SK-N-SH treated with all-trans-retinoic acid at 6 μM for 48 hours (cell line): ENCODE measurements at regions not wholly inside any gene's neighbourhood (a gene's known extent, or its start where the extent isn't known, plus 50 kb on each side); places are given as distances from the start of the nearest gene placed in this dataset.

Source experiments
- ARNTL ChIP-seq: fragments of 450-650 bp; formaldehyde crosslinking; IDR thresholded peaks from 2 replicates; pipeline ENCODE4 v1.5.0; 2020; ENCODE audit warnings: low read depth, mild to moderate bottlenecking, moderate library complexity, borderline replicate concordance
- BACH2 ChIP-seq: fragments of 250-450 bp; sonication (Bioruptor Pico); IDR thresholded peaks from 2 replicates; pipeline ENCODE4 v1.9.0; 2021; ENCODE audit warnings: mild to moderate bottlenecking, borderline replicate concordance
- PPARA ChIP-seq: fragments of 250-450 bp; sonication (Bioruptor Pico); IDR thresholded peaks from 2 replicates; pipeline ENCODE4 v1.5.0; 2020; ENCODE audit warnings: mild to moderate bottlenecking, borderline replicate concordance
- RARB ChIP-seq: fragments of 250-450 bp; sonication (Bioruptor Pico); IDR thresholded peaks from 2 replicates; pipeline ENCODE4 v1.8.0; 2021; ENCODE audit warnings: mild to moderate bottlenecking, moderate library complexity
- TCF4 ChIP-seq: fragments of 250-450 bp; sonication (Bioruptor Pico); IDR thresholded peaks from 2 replicates; pipeline ENCODE4 v1.8.0; 2021; ENCODE audit warnings: mild to moderate bottlenecking, moderate library complexity, borderline replicate concordance
- TOX ChIP-seq: fragments of 250-450 bp; sonication (Bioruptor Pico); IDR thresholded peaks from 2 replicates; pipeline ENCODE4 v1.8.0; 2021; ENCODE audit warnings: mild to moderate bottlenecking, moderate library complexity, borderline replicate concordance
- ZC3H10 ChIP-seq: fragments of 250-450 bp; sonication (Bioruptor Pico); IDR thresholded peaks from 2 replicates; pipeline ENCODE4 v1.5.1; 2021; ENCODE audit warnings: mild to moderate bottlenecking, moderate library complexity
- ZFP3 ChIP-seq: fragments of 250-450 bp; sonication (Bioruptor Pico); IDR thresholded peaks from 2 replicates; pipeline ENCODE4 v1.5.0; 2020; ENCODE audit warnings: mild to moderate bottlenecking, moderate library complexity
- ZNF70 ChIP-seq: fragments of 450-650 bp; formaldehyde crosslinking; IDR thresholded peaks from 2 replicates; pipeline ENCODE4 v1.5.0; 2020; ENCODE audit warnings: mild to moderate bottlenecking, moderate library complexity
- TF ChIP-seq, protein P1 (sequence below): fragments of 250-450 bp; sonication (Bioruptor Pico); IDR thresholded peaks from 2 replicates; pipeline ENCODE4 v1.5.1; 2020; ENCODE audit warnings: low read depth, mild to moderate bottlenecking, moderate library complexity
- TF ChIP-seq, protein P2 (sequence below): fragments of 250-450 bp; sonication (Bioruptor Pico); IDR thresholded peaks from 2 replicates; pipeline ENCODE4 v1.5.1; 2021; ENCODE audit warnings: mild to moderate bottlenecking, moderate library complexity
- TF ChIP-seq, protein P3 (sequence below): fragments of 250-450 bp; sonication (Bioruptor Pico); IDR thresholded peaks from 2 replicates; pipeline ENCODE4 v1.8.0; 2020; ENCODE audit warnings: mild to moderate bottlenecking, moderate library complexity, borderline replicate concordance

DNA sequence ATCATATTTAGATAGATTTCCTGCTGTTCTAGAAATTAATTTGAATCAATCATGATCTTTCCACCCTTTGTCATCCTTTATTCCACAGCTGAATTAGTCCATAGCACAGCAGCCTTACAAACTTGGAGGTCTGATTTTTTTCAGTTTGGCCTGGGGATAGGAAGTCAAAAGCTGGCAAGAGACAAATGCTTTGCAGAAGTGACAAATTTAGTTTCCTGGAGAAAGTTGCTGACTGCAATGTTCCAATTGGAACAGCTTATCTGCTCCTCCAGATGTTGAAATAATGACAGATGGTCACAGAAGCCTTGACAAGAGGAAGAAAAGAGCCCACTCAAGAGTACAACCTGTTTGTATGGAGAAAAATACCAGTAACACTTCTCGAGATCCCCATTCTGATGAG is 1276.1 kb upstream of the CDH8 start:
- TF ChIP-seq, protein P1, sequence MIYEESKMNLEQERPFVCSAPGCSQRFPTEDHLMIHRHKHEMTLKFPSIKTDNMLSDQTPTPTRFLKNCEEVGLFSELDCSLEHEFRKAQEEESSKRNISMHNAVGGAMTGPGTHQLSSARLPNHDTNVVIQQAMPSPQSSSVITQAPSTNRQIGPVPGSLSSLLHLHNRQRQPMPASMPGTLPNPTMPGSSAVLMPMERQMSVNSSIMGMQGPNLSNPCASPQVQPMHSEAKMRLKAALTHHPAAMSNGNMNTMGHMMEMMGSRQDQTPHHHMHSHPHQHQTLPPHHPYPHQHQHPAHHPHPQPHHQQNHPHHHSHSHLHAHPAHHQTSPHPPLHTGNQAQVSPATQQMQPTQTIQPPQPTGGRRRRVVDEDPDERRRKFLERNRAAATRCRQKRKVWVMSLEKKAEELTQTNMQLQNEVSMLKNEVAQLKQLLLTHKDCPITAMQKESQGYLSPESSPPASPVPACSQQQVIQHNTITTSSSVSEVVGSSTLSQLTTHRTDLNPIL (CRISPR knock-in tag): no peak
- no peak for TF ChIP-seq ZC3H10
- TF ChIP-seq TCF4: no peak
- TF ChIP-seq TOX: no peak
- no peak for TF ChIP-seq ZFP3
- no peak for TF ChIP-seq ZNF70 (CRISPR knock-in tag)
- TF ChIP-seq ARNTL (CRISPR knock-in tag): no peak
- TF ChIP-seq RARB (CRISPR knock-in tag): no peak
- TF ChIP-seq, protein P2, sequence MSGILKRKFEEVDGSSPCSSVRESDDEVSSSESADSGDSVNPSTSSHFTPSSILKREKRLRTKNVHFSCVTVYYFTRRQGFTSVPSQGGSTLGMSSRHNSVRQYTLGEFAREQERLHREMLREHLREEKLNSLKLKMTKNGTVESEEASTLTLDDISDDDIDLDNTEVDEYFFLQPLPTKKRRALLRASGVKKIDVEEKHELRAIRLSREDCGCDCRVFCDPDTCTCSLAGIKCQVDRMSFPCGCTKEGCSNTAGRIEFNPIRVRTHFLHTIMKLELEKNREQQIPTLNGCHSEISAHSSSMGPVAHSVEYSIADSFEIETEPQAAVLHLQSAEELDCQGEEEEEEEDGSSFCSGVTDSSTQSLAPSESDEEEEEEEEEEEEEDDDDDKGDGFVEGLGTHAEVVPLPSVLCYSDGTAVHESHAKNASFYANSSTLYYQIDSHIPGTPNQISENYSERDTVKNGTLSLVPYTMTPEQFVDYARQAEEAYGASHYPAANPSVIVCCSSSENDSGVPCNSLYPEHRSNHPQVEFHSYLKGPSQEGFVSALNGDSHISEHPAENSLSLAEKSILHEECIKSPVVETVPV (CRISPR knock-in tag): no peak
- TF ChIP-seq, protein P3, sequence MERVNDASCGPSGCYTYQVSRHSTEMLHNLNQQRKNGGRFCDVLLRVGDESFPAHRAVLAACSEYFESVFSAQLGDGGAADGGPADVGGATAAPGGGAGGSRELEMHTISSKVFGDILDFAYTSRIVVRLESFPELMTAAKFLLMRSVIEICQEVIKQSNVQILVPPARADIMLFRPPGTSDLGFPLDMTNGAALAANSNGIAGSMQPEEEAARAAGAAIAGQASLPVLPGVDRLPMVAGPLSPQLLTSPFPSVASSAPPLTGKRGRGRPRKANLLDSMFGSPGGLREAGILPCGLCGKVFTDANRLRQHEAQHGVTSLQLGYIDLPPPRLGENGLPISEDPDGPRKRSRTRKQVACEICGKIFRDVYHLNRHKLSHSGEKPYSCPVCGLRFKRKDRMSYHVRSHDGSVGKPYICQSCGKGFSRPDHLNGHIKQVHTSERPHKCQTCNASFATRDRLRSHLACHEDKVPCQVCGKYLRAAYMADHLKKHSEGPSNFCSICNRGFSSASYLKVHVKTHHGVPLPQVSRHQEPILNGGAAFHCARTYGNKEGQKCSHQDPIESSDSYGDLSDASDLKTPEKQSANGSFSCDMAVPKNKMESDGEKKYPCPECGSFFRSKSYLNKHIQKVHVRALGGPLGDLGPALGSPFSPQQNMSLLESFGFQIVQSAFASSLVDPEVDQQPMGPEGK (CRISPR knock-in tag): no peak
- no peak for TF ChIP-seq PPARA (CRISPR knock-in tag)
- TF ChIP-seq BACH2 (CRISPR knock-in tag): no peak
